ENCODE measurements at regions not wholly inside any gene's neighbourhood (a gene's known extent, or its start where the extent isn't known, plus 50 kb on each side); places are given as distances from the start of the nearest gene placed in this dataset.

- H3K4me1 ChIP-seq (ENCODE audit: insufficient read depth) = no peaks in the 10 kb centered on the region
- no peaks in the 10 kb centered on the region for H3F3A ChIP-seq (replicated peaks; ENCODE audit: low read depth)
- H3K27ac Mint-ChIP-seq = no peak overlapping the region
- H4K20me1 ChIP-seq (replicated peaks; ENCODE audit: insufficient read depth) = no peaks in the 10 kb centered on the region
- H3K4me3 Mint-ChIP-seq = no peak overlapping the region
- no peak for DNase-seq (ENCODE audit: low spot score)
- H3K79me2 ChIP-seq (replicated peaks; ENCODE audit: insufficient read depth) = no peaks in the 10 kb centered on the region
- no peak for TF ChIP-seq ETS1 (IDR thresholded peaks at IDR 0.05)
- no peak for TF ChIP-seq JUNB (IDR thresholded peaks at IDR 0.05; ENCODE audit: unreplicated experiment)
- TF ChIP-seq ZNF331 (CRISPR knock-in tag; IDR thresholded peaks at IDR 0.05; ENCODE audit: low read depth) = no peak
- no peak for TF ChIP-seq ZNF462 (CRISPR knock-in tag; IDR thresholded peaks at IDR 0.05)
- no peak for TF ChIP-seq POLR2AphosphoS5 (IDR thresholded peaks at IDR 0.05; ENCODE audit: low read depth)
- TF ChIP-seq ZNF114 (CRISPR knock-in tag; IDR thresholded peaks at IDR 0.05) = no peak
- no peak for TF ChIP-seq CREB1 (CRISPR knock-in tag; IDR thresholded peaks at IDR 0.05; ENCODE audit: low read depth)
- TF ChIP-seq CTCF (conservative IDR thresholded peaks at IDR 0.05; ENCODE audit: low read depth in 2 of 2) = no peak
- no peak for TF ChIP-seq NANOG (IDR thresholded peaks at IDR 0.05; ENCODE audit: borderline replicate concordance)
- TF ChIP-seq REST (IDR thresholded peaks at IDR 0.05; ENCODE audit: unreplicated experiment) = no peak
- no peak for TF ChIP-seq EZH2phosphoT487 (IDR thresholded peaks at IDR 0.05; ENCODE audit: unreplicated experiment)
- TF ChIP-seq STAT1 (IDR thresholded peaks at IDR 0.05; ENCODE audit: unreplicated experiment) = no peak
- no peak for TF ChIP-seq EZH2 (IDR thresholded peaks at IDR 0.05; ENCODE audit: low read depth, unreplicated experiment)
- H3K36me3 ChIP-seq (ENCODE audit: insufficient read depth) = no peaks in the 10 kb centered on the region
- ATAC-seq = no peak
- H3K27me3 ChIP-seq (ENCODE audit: insufficient read depth) = no peaks in the 10 kb centered on the region
- peaks cover 4% of the 10 kb centered on the region; the same call in 1 of the 2 replicates for H3K9me2 ChIP-seq (ENCODE audit: insufficient read depth)
- peaks cover 6% of the 10 kb centered on the region for H3K27me3 Mint-ChIP-seq (ENCODE audit: insufficient read depth, low read depth, poor library complexity)
- H3K9me3 Mint-ChIP-seq = peaks cover 3% of the 10 kb centered on the region; the same call in 2 of the 3 replicates
- no peak overlapping the region for H3K4me2 ChIP-seq
- no peak overlapping the region for H3K27ac ChIP-seq (ENCODE audit: low read depth)
- no peak overlapping the region for H2AFZ ChIP-seq
- H3K36me3 Mint-ChIP-seq (ENCODE audit: low read depth) = no peaks in the 10 kb centered on the region
- no peak overlapping the region for H3K4me3 ChIP-seq
- no peaks in the 10 kb centered on the region for H3K4me1 Mint-ChIP-seq
Observed at GRCh38 chr16:55082591-55082976, 151.9 kb downstream of the IRX5 start.
